Osteocyte (in vitro differentiated cells): ENCODE measurements at regions not wholly inside any gene's neighbourhood (a gene's known extent, or its start where the extent isn't known, plus 50 kb on each side); places are given as distances from the start of the nearest gene placed in this dataset.

ENCODE experiments used
- DNase-seq: peaks from one replicate; pipeline ENCODE4 v3.0.0; 2021; ENCODE audit warnings: mixed read lengths; ENCODE audit not compliant: unreplicated experiment; ENCODE audit errors: extremely low spot score
- H3K27ac Mint-ChIP-seq: one replicate; pipeline ENCODE4 v1.8.0; 2021; ENCODE audit warnings: mild to moderate bottlenecking, mixed read lengths; ENCODE audit not compliant: unreplicated experiment
- H3K27me3 Mint-ChIP-seq: one replicate; pipeline ENCODE4 v1.8.0; 2021; ENCODE audit warnings: mixed read lengths; ENCODE audit not compliant: unreplicated experiment
- H3K36me3 Mint-ChIP-seq: one replicate; pipeline ENCODE4 v1.8.0; 2021; ENCODE audit warnings: mixed read lengths; ENCODE audit not compliant: unreplicated experiment
- H3K4me1 Mint-ChIP-seq: one replicate; pipeline ENCODE4 v1.8.0; 2021; ENCODE audit warnings: mixed read lengths; ENCODE audit not compliant: unreplicated experiment
- H3K4me3 Mint-ChIP-seq: one replicate; pipeline ENCODE4 v1.8.0; 2021; ENCODE audit warnings: mild to moderate bottlenecking, moderate library complexity, mixed read lengths; ENCODE audit not compliant: unreplicated experiment
- H3K9me3 Mint-ChIP-seq: one replicate; pipeline ENCODE4 v1.8.0; 2021; ENCODE audit warnings: mixed read lengths; ENCODE audit not compliant: unreplicated experiment
- TF ChIP-seq, protein P1 (sequence below): fragments of 200-600 bp; sonication (generic); IDR thresholded peaks from 2 replicates; pipeline ENCODE4 v1.5.0; 2021; ENCODE audit warnings: antibody characterized with exemption, mild to moderate bottlenecking, moderate library complexity

DNA sequence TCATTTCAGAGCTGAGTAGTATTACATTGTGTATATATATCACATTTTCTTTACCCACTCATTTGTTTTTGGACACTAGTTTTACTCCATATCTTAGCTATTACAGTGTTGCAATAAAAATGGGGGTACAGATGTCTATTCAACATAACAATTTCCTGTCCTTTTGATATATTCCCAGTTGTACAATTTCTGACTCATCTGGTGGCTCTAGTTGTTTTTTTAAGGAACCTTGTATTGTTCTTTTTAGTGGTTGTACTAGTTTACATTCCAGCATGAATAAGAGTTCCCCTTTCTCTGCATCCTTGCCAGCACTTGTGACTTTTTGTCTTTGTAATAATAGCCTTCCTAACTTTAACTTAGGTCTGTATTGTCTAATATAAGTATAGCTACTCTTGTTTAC is 739.9 kb downstream of the XPNPEP1 start:
- no peak for DNase-seq
- H3K4me3 Mint-ChIP-seq: no peak overlapping the region
- H3K4me1 Mint-ChIP-seq: no peaks in the 10 kb centered on the region
- H3K27ac Mint-ChIP-seq: no peak overlapping the region
- H3K36me3 Mint-ChIP-seq: no peaks in the 10 kb centered on the region
- peaks cover 35% of the 10 kb centered on the region for H3K9me3 Mint-ChIP-seq
- H3K27me3 Mint-ChIP-seq: no peaks in the 10 kb centered on the region
- TF ChIP-seq, protein P1, sequence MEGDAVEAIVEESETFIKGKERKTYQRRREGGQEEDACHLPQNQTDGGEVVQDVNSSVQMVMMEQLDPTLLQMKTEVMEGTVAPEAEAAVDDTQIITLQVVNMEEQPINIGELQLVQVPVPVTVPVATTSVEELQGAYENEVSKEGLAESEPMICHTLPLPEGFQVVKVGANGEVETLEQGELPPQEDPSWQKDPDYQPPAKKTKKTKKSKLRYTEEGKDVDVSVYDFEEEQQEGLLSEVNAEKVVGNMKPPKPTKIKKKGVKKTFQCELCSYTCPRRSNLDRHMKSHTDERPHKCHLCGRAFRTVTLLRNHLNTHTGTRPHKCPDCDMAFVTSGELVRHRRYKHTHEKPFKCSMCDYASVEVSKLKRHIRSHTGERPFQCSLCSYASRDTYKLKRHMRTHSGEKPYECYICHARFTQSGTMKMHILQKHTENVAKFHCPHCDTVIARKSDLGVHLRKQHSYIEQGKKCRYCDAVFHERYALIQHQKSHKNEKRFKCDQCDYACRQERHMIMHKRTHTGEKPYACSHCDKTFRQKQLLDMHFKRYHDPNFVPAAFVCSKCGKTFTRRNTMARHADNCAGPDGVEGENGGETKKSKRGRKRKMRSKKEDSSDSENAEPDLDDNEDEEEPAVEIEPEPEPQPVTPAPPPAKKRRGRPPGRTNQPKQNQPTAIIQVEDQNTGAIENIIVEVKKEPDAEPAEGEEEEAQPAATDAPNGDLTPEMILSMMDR: no peak

DNA sequence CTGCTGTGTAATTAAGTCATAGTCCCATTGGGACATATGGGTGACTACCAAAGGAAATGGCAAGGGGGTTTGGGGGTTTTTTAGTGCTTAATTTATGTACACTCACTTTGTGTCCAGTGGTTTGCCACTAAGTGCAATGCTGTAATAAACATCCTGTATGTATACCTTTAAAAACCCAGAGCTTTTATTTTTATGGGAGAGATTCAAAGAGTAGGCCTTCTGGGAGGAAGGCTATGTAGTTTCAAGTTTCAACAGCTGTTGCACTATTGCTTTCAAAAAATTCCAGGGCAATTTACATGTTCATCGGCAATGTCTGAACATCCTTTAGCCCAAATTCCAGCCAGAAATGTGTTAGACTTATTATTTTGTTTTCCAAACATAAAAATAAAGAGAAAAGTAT is 744.7 kb downstream of the XPNPEP1 start:
- Mint-ChIP-seq H3K27ac (no peak overlapping the region), H3K36me3 (no peaks in the 10 kb centered on the region), H3K9me3 (peaks cover 15% of the 10 kb centered on the region), H3K4me3 (no peak overlapping the region), H3K27me3 (no peaks in the 10 kb centered on the region), H3K4me1 (no peaks in the 10 kb centered on the region)
- no peak for DNase-seq
- TF ChIP-seq, protein P1: no peak

DNA sequence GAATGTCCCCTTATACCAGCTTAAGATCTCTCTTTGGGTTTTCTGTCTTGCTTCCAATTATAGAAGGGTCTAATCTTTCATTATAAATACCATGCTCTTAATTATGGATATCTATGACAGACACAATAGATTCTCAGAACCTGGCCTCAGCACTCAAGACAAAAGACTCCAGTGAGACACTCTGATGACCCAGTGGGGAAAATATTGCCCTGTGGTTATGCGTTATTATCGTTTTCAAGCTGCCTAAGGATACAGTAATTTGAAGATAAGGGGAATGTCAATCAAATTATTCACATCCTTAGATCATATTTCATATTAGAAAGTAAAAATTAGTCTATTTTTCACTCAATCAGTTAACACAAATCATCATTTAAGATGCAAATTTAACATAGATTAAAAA is 748.8 kb downstream of the XPNPEP1 start:
- Mint-ChIP-seq H3K27ac (no peak overlapping the region), H3K36me3 (no peaks in the 10 kb centered on the region), H3K27me3 (no peaks in the 10 kb centered on the region), H3K4me3 (no peak overlapping the region), H3K9me3 (peaks cover 12% of the 10 kb centered on the region), H3K4me1 (no peaks in the 10 kb centered on the region)
- DNase-seq: no peak
- TF ChIP-seq, protein P1: no peak

DNA sequence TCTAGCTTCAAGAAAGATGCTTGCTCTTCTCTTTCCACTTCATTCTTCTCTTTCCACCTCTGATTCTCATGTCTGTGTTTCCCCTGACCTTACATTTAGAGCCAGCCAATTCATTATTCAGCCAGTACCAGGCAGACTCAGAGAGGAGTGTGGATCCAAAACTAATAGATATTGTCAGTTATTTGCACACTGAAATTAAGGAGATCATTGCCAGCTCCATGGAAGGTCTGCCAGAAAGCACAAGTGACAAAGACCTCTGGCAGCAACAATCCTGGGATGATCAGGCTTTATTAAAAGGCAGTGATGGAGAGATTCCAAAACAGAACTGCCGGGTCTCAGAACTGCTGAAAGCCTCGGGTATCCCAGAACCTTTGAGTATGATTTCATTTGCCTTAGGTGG is 749.4 kb downstream of the XPNPEP1 start:
- H3K27ac Mint-ChIP-seq: no peak overlapping the region
- DNase-seq: no peak
- H3K4me1 Mint-ChIP-seq: no peaks in the 10 kb centered on the region
- TF ChIP-seq, protein P1: no peak
- H3K4me3 Mint-ChIP-seq: no peak overlapping the region
- no peaks in the 10 kb centered on the region for H3K27me3 Mint-ChIP-seq
- H3K9me3 Mint-ChIP-seq: peaks cover 12% of the 10 kb centered on the region
- H3K36me3 Mint-ChIP-seq: no peaks in the 10 kb centered on the region

DNA sequence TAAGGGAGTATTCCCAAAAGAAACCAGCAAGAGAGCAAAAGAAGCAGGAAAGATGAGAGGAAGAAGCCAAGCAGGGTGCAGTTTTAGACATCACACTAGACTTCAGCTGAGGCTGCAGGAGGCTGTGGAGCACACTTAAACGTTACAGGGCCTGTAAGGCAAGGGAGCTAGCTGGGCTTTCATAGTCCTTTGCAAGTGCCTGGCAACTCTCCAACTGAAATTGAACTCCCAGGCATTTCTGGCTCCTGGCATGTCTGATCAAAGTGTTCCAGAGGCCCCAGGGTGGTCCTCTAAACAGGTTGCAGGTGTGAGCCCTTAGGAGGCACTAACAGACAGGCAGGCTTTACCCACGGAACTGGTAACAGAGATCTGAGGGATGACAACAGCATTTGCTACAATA is 750.2 kb downstream of the XPNPEP1 start:
- H3K36me3 Mint-ChIP-seq: no peaks in the 10 kb centered on the region
- no peaks in the 10 kb centered on the region for H3K27me3 Mint-ChIP-seq
- peaks cover 12% of the 10 kb centered on the region for H3K9me3 Mint-ChIP-seq
- H3K4me1 Mint-ChIP-seq: no peaks in the 10 kb centered on the region
- no peak overlapping the region for H3K4me3 Mint-ChIP-seq
- no peak overlapping the region for H3K27ac Mint-ChIP-seq
- no peak for DNase-seq
- TF ChIP-seq, protein P1: no peak
